IPS DF 6.9 (cell line): ENCODE measurements at regions not wholly inside any gene's neighbourhood (a gene's known extent, or its start where the extent isn't known, plus 50 kb on each side); places are given as distances from the start of the nearest gene placed in this dataset.

ENCODE experiments used
- DNase-seq: peaks from one replicate; pipeline ENCODE4 v3.0.0-alpha.2; 2013; ENCODE audit warnings: low read depth, low spot score
- H3K27ac ChIP-seq: one replicate; pipeline ENCODE4 v1.5.1; 2013; ENCODE audit warnings: low read length, control low read depth
- H3K27me3 ChIP-seq: 2 replicates; pipeline ENCODE4 v1.6.1; 2013; ENCODE audit warnings: mild to moderate bottlenecking, low read length; ENCODE audit not compliant: control insufficient read depth, insufficient read depth
- H3K36me3 ChIP-seq: 2 replicates; pipeline ENCODE4 v1.6.1; 2013; ENCODE audit warnings: low read length; ENCODE audit not compliant: control insufficient read depth, insufficient read depth
- H3K4me1 ChIP-seq: 2 replicates; pipeline ENCODE4 v1.6.1; 2013; ENCODE audit warnings: low read length; ENCODE audit not compliant: control insufficient read depth, insufficient read depth
- H3K4me3 ChIP-seq: 2 replicates; pipeline ENCODE4 v1.5.1; 2013; ENCODE audit warnings: mild to moderate bottlenecking, low read length
- H3K9me3 ChIP-seq: 2 replicates; pipeline ENCODE4 v1.6.1; 2013; ENCODE audit warnings: low read length, inconsistent platforms; ENCODE audit not compliant: control insufficient read depth, insufficient read depth
- WGBS: extraction: QIAGEN DNeasy Blood & Tissue Kit; methylation state at CpG from one replicate; pipeline ENCODE4 v1.1.7; 2013; ENCODE audit warnings: mixed read lengths, missing lambda C conversion rate; ENCODE audit not compliant: insufficient read length, insufficient coverage; 5-methylcytosine and 5-hydroxymethylcytosine counted together

DNA sequence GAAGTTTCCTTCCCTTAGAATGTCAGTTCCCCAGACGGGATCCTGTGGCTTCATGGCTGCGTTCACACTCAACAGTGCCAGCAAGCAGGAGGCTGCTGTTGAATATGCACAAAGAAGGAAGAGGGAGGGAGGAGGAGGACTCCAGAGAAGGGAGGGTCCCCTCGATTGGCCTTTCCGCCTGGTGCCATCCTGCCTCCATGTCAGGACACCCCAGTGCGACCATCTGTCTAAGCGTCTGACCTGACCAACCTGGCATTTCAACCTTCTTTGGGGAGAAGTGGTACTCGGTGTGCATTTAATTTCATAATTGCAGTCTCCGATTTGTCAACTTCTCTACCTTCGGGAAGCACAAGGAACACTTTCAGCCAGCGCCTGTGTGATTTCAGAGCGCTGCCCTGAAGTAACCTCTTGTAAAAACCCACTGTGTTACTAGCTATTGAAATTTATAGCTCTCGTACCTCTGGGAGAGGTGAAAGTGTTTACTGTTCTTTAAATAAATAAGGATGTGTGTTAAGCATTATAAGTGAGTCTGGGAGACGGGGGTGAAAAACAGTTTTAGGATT lies 1491.9 kb downstream of the TBC1D22A start:
- no peaks in the 10 kb centered on the region; the same call in 1 of the 2 replicates for H3K4me1 ChIP-seq
- no CpG with 5 or more reads among the region's 13 CpGs for WGBS
- peaks cover 31% of the 10 kb centered on the region for H3K9me3 ChIP-seq
- no peak overlapping the region for H3K27ac ChIP-seq
- H3K36me3 ChIP-seq: no peaks in the 10 kb centered on the region
- no peaks in the 10 kb centered on the region for H3K27me3 ChIP-seq
- no peak overlapping the region for H3K4me3 ChIP-seq
- DNase-seq: no peak

DNA sequence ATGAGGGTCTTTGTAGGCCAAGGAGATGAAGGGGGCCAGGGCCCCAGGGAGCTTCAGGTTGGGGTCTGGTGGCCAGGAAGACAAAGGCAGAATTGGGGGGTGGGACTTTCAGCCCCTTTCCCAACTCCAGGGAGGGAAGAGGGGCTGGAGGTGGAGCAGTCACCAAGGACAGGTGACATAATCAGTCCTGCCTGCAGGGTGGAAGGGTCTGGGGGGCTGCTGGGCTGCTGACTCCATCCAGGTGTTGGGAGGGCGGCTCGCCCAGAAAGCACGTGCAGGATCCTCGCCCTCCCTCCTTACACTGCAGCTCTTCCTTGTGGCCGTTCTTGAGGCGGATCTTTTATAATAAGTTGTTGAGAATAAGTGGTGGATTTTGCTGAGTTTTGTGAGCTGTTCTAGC lies 1491.1 kb downstream of the TBC1D22A start:
- Histone ChIP-seq H3K27ac (no peak overlapping the region), H3K4me3 (no peak overlapping the region), H3K36me3 (no peaks in the 10 kb centered on the region), H3K4me1 (no peaks in the 10 kb centered on the region; the same call in 1 of the 2 replicates), H3K27me3 (no peaks in the 10 kb centered on the region), H3K9me3 (peaks cover 27% of the 10 kb centered on the region)
- DNase-seq: no peak
- no CpG with 5 or more reads among the region's 6 CpGs for WGBS

- Histone ChIP-seq H3K27ac (no peak overlapping the region), H3K4me3 (no peak overlapping the region), H3K9me3 (peaks cover 26% of the 10 kb centered on the region), H3K27me3 (no peaks in the 10 kb centered on the region), H3K4me1 (no peaks in the 10 kb centered on the region; the same call in 1 of the 2 replicates), H3K36me3 (no peaks in the 10 kb centered on the region)
- no peak for DNase-seq
- no CpG with 5 or more reads among the region's 13 CpGs for WGBS
Measured at GRCh38 chr22:48253136-48253535, 1490.7 kb downstream of the TBC1D22A start.

DNA sequence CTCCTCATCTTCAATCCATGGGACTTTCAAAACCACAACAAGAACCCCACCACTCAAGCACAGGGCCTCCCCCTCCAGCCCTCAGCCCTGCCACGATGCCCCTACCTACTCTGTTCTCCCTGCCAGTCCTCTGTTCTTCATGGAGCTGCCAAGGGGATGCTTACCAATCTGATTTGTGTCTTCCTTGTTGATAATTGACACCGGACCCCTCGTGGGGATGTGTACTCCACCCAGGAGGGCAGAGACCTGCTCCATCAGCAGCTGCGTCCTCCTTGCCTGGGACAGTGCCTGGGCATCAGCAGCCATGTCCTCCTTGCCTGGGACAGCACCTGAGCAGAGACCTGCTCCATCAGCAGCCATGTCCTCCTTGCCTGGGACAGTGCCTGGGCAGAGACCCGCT lies 1489.2 kb downstream of the TBC1D22A start:
- Histone ChIP-seq H3K4me1 (no peaks in the 10 kb centered on the region; the same call in 1 of the 2 replicates), H3K4me3 (no peak overlapping the region), H3K27ac (no peak overlapping the region), H3K27me3 (no peaks in the 10 kb centered on the region), H3K36me3 (no peaks in the 10 kb centered on the region), H3K9me3 (peaks cover 24% of the 10 kb centered on the region)
- no peak for DNase-seq
- WGBS: no CpG with 5 or more reads among the region's 5 CpGs

DNA sequence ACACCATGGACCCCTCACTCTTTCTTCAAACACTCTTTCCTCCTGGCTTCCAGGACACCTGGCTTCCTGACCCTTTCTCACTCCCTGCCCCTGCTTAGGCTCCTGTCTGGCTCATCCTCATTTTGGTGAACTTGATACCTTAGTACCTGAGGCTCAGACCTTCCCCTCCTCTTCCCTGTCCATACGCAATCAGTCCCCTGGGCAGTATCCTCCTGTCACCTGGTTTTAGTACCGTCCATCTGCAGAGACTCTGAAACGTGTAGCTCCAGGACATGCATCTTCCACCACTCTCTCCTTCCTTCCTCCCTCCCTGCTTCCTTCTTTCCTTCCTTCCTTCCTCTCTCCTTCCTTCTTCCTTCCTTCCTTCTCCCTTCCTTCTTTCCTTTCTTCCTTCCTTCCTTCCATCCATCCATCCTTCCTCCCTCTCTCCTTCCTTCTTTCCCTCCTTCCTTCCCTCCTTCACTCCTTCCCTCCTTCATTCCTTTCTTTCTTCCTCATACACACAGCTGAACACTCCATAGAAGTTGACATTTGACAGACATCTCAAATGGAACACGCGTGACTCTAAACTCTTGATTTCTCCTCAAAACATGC lies 1488.6 kb downstream of the TBC1D22A start:
- WGBS: no CpG with 5 or more reads among the region's 5 CpGs
- Histone ChIP-seq H3K27me3 (no peaks in the 10 kb centered on the region), H3K4me3 (no peak overlapping the region), H3K27ac (no peak overlapping the region), H3K9me3 (peaks cover 25% of the 10 kb centered on the region), H3K36me3 (no peaks in the 10 kb centered on the region), H3K4me1 (no peaks in the 10 kb centered on the region; the same call in 1 of the 2 replicates)
- DNase-seq: no peak

GRCh38 chr22:48250286-48250895 lies 1487.9 kb downstream of the TBC1D22A start:
- WGBS: no CpG with 5 or more reads among the region's 16 CpGs
- Histone ChIP-seq H3K4me1 (no peaks in the 10 kb centered on the region; the same call in 1 of the 2 replicates), H3K9me3 (peaks cover 25% of the 10 kb centered on the region), H3K36me3 (no peaks in the 10 kb centered on the region), H3K4me3 (no peak overlapping the region), H3K27ac (no peak overlapping the region), H3K27me3 (no peaks in the 10 kb centered on the region)
- DNase-seq: no peak

- H3K36me3 ChIP-seq: no peaks in the 10 kb centered on the region
- no peaks in the 10 kb centered on the region for H3K27me3 ChIP-seq
- no peaks in the 10 kb centered on the region; the same call in 1 of the 2 replicates for H3K4me1 ChIP-seq
- H3K4me3 ChIP-seq: no peak overlapping the region
- H3K27ac ChIP-seq: no peak overlapping the region
- no peak for DNase-seq
- WGBS: no CpG with 5 or more reads among the region's 7 CpGs
- peaks cover 25% of the 10 kb centered on the region for H3K9me3 ChIP-seq
Measured at GRCh38 chr22:48249713-48250268, 1487.3 kb downstream of the TBC1D22A start.

- WGBS: no CpG with 5 or more reads among the region's 12 CpGs
- DNase-seq: no peak
Measured at GRCh38 chr22:48248901-48249455, 1486.5 kb downstream of the TBC1D22A start.

DNA sequence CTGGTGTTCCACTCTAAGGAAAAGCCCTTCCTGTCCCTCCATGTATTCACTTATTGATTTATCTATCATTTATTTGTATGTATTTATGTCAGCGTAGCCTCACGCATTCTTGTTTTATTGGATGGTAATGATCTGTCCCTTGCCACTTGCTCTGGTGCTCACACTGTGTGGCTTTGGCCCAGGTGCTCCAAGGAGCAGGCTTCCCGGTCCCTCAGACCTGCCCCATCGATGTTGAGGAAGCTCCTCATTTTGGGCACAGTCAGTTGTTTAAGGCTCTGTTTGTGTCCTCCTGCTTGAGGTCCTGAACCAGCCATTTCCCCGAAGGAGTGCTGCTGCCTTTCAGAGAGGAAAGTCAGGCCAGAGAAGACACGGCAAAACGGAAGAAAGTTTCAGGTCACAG lies 1485.4 kb downstream of the TBC1D22A start:
- DNase-seq: no peak
- no CpG with 5 or more reads among the region's 7 CpGs for WGBS
- Histone ChIP-seq H3K27me3 (no peaks in the 10 kb centered on the region), H3K36me3 (no peaks in the 10 kb centered on the region), H3K9me3 (peaks cover 25% of the 10 kb centered on the region), H3K4me3 (no peak overlapping the region), H3K27ac (no peak overlapping the region), H3K4me1 (no peaks in the 10 kb centered on the region; the same call in 1 of the 2 replicates)

More at GRCh38 chr22:48248901-48249455, 1486.5 kb downstream of the TBC1D22A start:
- no peaks in the 10 kb centered on the region for H3K27me3 ChIP-seq
- no peak overlapping the region for H3K27ac ChIP-seq
- H3K4me3 ChIP-seq: no peak overlapping the region
- H3K36me3 ChIP-seq: no peaks in the 10 kb centered on the region
- no peaks in the 10 kb centered on the region; the same call in 1 of the 2 replicates for H3K4me1 ChIP-seq
- H3K9me3 ChIP-seq: peaks cover 28% of the 10 kb centered on the region

- Histone ChIP-seq H3K36me3 (no peaks in the 10 kb centered on the region), H3K4me1 (no peaks in the 10 kb centered on the region; the same call in 1 of the 2 replicates), H3K9me3 (peaks cover 37% of the 10 kb centered on the region), H3K27me3 (no peaks in the 10 kb centered on the region), H3K4me3 (no peak overlapping the region), H3K27ac (no peak overlapping the region)
- DNase-seq: no peak
- no CpG with 5 or more reads among the region's 2 CpGs for WGBS
Measured at GRCh38 chr22:48245196-48245485, 1482.7 kb downstream of the TBC1D22A start.
